T-helper 2 cell treated with Interferon-gamma antibody and Interleukin-4, amounts not matched to agents 100 ng/mL and 5 ng/mL, for 36 hours (primary cell): ENCODE measurements at regions not wholly inside any gene's neighbourhood (a gene's known extent, or its start where the extent isn't known, plus 50 kb on each side); places are given as distances from the start of the nearest gene placed in this dataset.

Experiments used
- intact Hi-C: fragments of 100-400 bp; cut with micrococcal nuclease; formaldehyde crosslinking; loops from one replicate; pipeline ENCODE4 v1.15.1; 2023

DNA sequence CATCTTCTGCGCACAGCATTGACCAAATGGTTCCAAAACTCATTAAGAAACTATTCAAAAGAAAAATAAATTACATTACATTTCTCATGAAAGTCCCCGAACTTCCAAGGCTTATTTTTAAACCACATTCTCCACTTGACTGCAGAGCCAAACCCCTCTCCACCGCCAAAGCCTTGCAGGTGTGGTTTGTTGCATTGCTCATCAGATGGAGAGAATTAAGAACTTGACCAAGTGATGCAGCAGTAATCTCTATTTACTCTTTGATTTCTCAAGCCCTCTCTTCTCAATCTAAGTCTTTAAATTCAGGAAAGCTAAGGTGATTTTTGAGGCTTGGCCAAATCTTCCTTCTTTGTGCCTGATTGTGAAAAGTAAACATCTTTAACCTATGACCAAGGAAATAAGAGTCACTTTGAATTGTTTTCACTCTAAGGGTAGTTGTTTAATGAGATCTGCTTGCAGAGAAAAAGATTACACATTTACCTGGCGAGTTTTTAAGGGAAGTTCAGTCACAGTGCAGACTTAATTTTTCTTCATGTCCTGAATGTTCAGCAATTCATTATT, 290.5 kb upstream of the ITGA1 start:
- intact Hi-C loops = no loop called here

DNA sequence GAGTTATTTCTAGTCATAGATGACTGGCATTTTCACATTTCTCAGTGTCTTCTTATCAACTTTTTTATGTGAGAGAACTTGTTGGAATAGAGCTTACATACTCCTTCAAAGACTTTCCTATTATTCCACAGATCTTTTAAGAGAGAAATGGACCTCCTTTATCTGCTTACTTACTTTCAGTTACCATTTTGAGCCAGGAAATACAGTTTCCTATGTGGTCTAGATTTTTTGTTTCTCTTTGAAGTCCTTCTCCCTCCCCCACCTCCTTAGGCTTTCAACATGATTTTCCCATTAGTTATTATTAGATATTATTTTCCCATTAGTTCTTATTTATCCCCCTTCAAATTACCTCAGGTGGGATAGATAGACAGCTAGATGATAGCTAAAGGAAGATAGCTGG, 289.1 kb upstream of the ITGA1 start:
- intact Hi-C loops = no loop called here

DNA sequence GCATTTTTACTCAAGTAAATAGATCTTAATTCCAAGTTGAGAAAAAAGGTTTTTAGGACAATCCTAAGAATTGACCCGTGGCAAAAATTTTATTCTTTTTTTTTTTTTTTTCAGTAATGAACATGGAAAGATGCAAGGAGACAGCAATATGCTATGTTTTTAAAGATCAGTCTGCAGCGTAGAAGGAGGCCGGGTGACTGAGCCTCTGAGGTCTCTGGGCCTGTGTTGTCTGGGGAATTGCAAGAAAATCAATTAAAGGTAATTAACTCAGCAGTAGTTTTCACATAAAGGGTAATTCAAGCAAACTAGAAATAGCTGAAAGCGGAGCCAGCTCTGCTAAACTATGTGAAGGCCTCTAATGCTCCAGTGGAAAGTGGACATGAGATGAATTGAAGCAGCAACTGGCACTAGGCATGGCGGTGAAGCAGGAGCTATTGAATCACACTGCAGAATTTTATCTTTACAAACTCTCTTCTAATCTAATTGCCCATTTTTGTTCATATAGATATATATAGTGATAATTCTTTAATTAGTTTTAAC, 285.2 kb upstream of the ITGA1 start:
- intact Hi-C loops = no loop called here

DNA sequence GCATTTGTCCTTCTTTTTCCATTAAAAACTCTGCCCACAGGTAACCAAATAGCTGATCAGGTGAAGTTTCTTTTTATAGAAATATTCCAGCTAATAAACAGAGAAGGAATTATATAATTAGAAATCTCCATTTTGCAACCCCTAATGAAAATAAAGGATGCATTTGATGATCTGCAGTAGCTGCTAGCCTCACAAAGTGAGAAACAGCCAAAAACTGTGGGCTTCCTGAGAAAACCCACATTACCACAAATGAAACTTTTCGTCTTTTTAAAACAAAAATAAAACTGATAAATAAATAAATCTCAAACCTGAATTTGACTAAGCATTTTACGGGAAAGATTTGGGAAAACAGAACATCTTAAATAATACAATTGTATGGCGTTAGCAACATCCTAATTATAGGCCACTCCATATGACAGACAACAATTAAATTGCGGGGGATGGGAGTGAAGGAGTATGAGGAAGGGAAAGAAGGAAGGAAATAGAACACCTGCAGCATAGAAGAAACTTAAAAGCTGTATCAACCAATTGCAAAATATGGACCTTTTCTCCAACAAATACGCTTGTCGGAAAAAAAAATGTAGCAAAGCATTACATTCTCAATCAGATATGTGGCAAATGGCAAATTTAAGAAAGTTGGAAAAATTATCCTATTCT, 283.0 kb upstream of the ITGA1 start:
- intact Hi-C loops = no loop called here

DNA sequence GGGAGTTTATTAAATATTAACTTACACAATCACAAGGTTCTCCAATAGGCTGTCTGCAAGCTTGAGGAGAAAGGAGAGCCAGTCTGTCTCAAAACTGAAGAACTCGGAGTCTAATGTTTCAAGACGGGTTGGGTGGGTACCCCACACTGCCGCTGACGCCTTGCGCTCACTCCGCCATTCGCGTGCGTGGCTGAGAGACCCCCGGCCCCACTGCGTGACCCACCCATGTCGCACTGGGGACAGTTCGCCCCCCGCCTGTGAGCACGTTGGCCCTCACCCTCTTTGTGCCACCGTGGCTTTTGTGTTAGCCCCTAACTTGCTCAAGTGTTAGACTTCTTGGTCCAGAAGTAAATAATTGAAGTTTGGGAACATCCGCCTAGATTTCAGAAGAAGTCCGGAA, 270.0 kb upstream of the ITGA1 start:
- intact Hi-C loops = no loop called here

DNA sequence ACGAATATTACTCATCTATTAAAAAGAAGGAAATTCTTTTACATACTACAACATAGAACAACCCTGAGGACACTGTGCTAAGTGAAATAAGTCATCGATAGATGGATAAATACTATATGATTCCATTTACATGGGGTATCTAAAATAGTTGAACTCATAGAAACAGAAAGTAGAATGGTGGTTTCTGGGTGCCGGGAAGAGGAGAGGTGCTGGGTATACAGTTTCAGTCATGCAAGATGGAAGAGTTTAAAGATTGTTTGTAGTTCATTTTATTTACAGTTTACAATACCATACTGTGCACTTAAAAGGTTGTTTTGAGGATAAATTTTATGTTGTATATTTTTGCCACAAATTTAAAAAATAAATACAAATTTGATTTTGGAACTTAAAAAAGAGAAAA, 267.5 kb upstream of the ITGA1 start:
- intact Hi-C loops = no loop called here

DNA sequence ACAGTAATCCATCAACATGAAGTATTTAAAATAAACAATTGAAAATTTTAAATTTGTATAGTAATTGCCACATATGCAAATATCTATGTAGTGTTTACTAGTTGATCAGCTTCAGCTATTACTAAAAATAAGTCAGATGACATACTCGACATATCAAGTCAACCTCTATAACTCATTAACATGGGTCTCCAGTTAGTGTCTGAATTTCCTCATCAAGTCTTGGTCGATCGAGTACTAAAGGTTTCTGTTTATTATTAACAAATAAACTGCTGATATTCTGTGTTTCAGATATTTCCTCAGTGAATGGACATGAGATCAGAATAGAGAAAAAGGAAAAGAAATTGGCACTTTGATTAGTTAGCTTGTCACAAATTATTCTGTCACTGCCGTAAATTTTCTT, 266.5 kb upstream of the ITGA1 start:
- intact Hi-C loops = no loop called here

DNA sequence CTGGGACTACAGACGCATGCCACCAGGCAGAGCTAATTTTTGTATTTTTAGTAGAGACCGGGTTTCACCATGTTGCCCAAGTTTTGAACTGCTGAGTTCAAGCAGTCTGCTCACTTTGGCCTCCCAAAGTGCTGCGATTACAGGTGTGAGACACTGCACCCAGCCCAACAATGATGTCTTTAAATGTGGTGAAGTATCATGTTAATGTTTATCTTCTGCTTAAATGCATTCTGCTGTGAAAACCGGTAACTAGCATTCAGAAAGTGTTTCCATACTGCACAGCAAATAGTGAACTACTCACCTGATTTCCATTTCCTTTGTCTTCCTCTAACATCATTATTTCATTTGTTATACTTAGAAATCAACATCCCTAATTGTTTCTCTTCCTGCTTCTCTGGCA, 264.0 kb upstream of the ITGA1 start:
- intact Hi-C loops = no loop called here

DNA sequence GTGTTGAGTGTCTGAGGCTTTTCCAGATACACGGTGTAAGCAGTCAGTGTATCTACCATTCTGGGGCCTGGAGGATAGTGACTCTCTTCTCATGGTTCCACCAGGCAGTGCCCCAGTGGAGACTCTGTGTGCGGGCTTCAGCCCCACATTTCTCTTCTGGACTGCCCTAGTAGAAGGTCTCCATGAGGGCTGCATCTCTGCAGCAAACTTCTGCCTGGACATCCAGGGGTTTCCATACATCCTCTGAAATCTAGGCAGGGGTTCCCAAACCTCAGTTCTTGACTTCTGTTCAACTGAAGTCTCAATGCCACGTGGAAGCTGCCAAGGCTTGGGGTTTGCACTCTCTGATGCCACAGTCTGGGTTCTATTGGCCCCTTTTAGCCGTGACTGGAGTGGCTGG, 256.6 kb upstream of the ITGA1 start:
- intact Hi-C loops = no loop called here

DNA sequence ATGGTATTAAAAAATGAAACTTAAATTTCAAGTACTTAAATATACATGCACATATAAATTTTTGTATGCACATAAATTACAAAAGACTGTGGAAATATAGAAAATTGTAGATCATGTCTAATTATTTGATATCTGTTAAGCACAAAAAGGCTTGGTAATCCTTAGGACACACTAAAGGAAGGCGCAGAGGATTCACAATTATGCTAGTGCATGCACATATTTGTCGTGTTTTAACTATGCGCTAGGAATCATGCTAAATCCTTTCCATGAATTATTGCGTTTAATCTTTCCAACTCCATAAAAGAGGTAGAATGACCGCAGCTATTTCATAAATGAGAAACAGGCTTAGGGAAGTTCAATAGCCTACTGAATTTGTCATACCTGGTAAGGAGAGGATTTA, 244.1 kb upstream of the ITGA1 start:
- intact Hi-C loops = no loop called here

DNA sequence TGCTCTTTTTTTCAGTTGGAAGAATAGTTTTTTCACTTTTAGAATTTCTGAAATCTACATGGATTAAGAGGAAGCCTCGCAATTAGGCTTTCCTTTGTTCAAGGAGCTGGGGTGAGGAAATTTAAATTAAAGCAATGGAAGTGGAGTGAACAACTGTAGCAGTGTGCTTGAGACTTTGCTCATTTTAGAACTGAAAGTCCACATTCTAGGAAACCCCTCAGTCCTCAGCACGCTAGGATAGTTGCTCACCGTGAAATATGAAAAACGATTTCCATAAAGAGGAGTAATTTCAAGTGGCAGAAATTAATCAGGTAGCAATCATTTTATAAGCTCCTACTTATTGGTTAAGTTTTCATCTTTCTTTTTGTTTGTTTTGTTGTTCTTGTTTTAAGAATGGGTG, 243.0 kb upstream of the ITGA1 start:
- intact Hi-C loops = no loop called here

DNA sequence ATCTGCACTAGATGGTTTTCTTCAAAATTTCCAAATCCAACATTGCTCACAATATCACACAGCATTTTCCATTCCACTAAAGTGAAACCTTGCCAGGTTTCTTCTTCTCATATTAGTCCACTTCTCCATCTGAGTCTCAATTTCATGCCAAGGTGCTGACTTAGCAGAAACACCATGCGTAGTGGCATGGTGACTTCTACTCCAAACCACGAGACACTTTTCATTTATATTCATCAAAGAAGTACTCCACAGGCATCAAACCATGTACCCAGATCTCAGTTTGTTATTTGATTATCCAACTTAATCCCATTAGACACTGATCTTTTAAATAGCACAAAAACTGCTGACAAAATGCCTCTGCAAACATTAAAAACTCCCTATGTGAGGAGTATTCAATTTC, 233.4 kb upstream of the ITGA1 start:
- intact Hi-C loops = no loop called here

DNA sequence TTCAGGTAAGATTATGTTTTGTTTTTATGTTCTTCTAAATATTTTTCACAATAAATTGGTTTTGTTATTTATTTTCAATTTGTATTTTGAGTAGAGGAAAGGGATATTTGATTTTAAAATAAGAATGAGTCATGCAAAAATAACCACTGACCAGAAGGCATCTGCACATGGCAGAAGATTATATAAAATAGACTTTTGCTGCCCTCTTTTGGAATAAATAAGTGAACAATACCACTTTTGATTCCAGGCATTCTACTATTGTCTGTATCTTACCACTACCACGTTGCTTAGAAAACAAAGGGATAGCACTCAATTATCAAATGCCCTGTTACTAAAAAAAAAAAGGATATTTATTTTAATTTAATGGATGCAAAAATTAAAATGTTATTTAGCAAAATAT, 227.3 kb upstream of the ITGA1 start:
- intact Hi-C loops = loop anchor here (2.0 kb wide), 1 partner anchor 1598 kb away; no protein-coding TSS in a partner anchor

DNA sequence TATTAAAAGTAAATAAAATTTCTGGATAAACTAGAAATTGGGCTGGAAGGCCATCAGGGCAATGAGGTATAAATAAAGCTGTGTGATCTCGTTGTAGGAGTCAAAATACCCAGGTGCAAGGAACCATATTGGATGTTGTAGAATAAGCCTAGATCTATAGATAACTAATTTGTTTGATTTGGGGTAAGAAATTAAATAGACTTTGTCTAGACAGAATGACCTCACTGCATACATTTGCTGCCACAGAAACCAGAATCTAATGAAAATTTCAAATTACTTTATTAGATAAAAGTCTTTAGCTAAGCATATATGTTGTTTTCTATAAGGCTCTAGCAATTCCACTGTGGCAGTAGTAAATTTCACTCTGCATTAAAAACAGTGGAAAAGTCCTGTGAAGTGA, 225.2 kb upstream of the ITGA1 start:
- intact Hi-C loops = no loop called here

DNA sequence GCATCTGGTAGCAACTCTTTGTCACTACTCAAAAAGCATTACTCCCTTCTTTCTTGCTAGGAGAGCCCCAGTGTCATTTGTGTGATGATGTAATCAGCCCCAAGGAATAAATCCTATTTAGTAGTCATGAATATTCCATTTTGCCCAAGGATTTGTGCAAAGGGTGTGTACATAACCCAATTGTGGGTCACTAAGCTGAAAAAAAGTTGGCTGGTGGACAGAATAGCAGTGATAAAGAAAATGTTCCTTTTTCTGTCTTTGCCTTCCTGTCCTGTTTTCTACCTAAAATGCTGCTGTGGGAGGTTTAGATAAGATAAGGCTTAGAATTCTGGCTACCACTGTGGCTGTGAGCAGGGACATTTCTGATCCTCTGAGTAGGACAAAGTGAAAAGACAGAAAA, 223.1 kb upstream of the ITGA1 start:
- intact Hi-C loops = no loop called here

DNA sequence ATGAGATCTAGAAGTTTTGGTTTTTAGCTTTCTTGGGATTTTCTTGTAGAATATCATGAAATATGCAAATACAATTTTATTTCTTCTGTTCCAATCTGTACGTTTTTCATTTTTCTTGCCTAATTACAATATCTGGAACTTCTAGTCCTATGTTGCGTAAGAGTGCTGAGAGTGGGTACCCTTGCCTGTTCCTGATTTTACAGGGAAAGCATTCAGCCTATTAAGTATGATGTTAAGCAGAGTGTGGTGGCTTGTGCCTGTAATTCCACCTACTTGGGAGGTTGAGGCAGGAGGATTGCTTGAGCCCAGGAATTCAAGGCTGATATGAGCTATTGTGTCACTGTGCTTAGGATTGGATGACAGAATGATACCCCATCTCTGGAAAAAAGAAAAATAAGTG, 210.2 kb upstream of the ITGA1 start:
- intact Hi-C loops = no loop called here

DNA sequence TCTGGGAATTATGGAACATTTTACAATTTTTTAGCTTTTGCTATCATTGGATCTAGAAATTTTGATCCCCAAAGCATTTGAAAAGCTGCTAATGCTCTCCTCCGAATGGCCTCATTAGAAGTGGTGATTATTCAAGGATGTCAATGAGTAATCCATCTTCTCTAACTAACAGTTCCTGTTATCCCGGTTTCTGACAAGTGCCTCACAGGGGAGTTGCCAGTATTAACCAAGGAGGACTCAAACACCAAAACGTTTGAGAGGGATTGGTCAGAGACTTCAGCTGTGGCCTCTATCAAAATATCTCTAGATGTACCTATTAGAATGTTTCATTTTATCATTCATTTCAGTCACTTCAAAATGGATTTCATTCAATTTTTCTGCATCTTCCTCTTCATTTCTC, 208.3 kb upstream of the ITGA1 start:
- intact Hi-C loops = no loop called here

DNA sequence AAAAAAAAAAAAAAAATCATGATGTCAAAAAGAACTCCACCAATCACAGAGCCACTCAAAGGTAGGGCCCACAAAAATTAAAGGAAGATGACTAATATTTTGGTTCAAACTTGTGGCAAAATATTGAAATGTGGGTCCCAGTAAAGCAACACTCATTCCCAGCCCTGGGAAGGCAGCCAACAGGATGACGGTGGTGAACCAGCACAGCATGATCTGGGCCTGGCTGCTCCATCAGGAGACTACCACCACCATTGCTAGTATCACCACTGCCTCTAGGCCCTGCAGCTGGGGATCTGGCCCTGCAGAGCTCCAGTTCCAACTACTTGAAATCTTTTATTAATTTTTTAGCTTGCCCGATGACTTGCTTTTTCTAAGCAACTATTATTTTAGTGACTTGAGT, 206.8 kb upstream of the ITGA1 start:
- intact Hi-C loops = no loop called here

DNA sequence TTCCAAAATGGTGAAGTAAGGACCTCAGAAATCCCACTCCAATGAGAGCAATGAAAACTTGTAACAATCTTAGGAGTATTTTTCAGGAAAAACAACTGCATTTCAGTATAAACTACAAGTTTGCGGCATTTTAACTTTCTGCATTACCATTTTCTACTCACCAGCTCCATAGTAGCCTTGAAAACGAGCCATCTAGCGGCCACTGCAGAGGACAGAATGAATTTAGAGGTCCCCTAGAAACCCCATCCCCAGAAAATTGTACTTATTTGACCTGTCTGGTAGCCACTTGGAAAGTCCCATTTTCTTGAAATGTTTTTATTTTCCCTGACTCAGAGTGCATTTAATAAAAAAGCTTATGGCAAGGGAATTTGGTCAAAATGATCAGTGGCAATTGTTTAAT, 205.4 kb upstream of the ITGA1 start:
- intact Hi-C loops = no loop called here

DNA sequence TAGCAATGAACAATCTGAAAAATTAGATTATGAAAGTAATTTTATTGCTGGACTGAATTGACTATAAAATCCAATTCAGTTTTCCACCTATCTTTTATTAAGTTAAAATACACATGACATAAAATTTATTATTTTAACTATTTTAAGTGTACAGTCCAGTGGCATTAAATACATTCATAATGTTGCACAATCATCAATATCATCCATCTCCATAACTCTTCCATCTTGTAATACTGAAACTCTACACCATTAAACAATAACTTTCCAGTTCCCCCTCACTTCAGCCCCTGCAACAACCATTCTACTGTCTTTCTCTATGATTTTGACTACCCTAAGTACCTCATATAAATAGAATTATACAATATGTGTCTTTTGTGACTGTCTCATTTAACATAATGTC, 200.6 kb upstream of the ITGA1 start:
- intact Hi-C loops = no loop called here

DNA sequence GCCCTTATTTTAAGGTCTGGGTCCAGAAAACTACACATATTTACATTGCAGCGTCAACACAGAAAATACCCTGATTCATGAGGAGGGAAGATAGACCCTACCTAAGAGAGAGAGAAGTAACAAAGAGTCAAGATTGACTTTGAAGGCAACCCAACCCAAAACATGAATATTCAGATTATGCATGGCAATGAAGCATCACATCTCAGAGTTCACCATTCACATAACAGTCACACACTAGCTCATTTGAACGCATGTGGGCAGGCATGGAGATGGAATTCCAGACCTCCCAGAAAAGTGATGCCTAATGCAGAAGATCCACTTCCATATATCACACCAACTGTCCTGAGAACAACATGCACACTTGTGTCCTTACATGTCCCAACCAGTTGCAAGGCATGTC, 190.1 kb upstream of the ITGA1 start:
- intact Hi-C loops = no loop called here

DNA sequence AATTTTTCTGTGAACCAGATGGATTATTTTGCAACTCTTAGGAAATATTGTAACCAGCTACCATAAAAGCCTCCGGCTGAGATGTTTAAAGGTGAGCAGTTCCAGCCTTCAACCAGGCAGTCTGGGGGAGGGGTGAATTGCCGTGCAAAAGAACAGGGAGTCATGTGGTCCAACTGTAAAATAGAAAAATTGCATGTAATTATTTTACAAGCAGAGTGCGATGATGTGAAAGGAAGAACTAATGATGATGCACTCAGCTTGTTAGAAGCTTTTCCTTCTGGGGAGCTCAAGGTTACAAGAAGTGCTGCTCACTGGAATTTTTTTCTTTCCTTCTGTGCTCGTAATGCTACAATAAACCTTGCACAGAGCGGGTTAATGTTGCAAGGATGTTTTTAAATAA, 188.7 kb upstream of the ITGA1 start:
- intact Hi-C loops = no loop called here

DNA sequence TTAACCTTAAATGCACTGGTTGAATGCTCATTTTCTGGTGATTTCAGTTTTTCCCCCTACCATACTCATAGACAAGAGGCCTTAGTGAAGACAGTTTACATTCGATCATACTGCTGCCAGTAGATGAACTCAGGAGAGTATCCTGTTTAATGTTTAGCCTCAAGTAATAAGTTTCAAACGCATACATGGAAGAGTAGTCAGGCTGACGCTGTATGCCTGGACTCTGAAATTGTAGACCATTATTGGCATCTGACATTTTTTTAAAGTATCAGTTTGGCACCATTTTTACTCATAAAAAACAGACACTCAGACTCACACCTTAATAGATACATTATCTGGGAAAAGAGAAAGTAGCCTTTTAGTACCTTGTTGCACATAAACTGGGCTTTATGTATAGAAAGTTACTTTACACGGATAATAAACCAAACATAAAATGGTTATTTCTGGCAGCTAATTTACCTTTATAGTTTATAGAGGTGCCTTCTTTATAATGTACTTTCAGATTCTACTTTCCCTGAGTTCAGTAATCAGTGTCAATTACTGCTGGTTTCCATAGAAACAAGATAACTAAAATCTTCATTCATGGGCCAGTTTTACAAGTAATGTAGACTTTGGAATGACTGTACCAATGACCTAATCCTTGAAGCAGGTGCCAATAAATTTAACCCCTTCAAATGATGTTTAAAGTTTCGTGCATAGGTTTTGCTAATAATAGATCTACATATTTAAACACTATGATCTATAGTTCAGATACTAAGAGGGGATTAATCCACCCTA, 183.8 kb upstream of the ITGA1 start:
- intact Hi-C loops = no loop called here
